Loucy (cell line): ENCODE measurements at regions not wholly inside any gene's neighbourhood (a gene's known extent, or its start where the extent isn't known, plus 50 kb on each side); places are given as distances from the start of the nearest gene placed in this dataset.

ENCODE experiments used
- CTCF ChIP-seq: fragments of 200-600 bp; sonication (generic); conservative IDR thresholded peaks from 2 replicates; pipeline ENCODE4 v1.5.1; 2014; ENCODE audit warnings: mild to moderate bottlenecking, antibody characterized with exemption, low read length
- EZH2phosphoT487 ChIP-seq: fragments of 200-600 bp; IDR thresholded peaks from 2 replicates; pipeline ENCODE4 v1.6.1; 2018; ENCODE audit warnings: antibody characterized with exemption, mild to moderate bottlenecking, moderate library complexity, borderline replicate concordance

DNA sequence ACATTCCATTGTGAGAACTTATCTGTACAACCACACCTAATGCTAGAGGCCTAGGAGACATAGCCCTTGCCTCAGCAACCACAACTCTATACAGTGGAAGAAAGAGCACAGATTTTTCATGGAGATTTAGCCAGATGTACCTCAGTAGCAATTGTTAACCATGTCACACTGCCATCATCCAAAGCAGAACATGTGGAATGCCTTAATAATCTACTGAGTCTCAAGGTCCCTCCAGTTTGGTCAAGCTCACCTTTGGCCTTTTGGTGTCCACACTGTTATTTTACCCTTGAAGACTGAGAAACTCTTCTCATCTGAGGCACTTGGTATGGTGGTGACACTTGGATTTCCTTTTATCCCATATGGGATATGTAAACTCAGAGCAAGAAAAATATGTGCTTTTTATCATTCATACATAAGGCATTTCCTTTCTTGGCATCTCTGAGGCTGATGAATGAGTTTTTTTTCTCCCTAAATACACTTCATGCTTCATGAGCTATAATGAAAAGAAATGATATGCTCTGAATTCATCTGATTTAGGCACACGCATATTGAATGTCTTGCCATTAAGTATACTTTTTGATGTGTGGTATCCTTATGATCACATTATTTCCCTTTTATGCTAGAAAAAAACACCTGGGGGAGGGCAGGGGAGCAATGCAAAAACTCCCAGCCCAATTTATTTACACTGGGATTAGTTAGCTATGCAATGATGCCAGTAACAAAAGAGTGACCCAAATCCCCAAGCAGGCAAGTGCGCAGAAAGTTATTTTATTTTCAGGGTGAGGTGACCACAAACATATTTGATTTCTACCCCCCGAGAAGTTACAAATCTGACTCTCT, 63.3 kb upstream of the ME3 start:
- TF ChIP-seq CTCF (no peak), EZH2phosphoT487 (no peak)
